Mesothelial cell of epicardium (in vitro differentiated cells): ENCODE measurements at regions not wholly inside any gene's neighbourhood (a gene's known extent, or its start where the extent isn't known, plus 50 kb on each side); places are given as distances from the start of the nearest gene placed in this dataset.

Source experiments
- DNase-seq, 2 experiments: peaks; one replicate each; pipeline ENCODE4 v3.0.0; 2021; ENCODE audit warnings: low spot score in 2 of 2; ENCODE audit not compliant: unreplicated experiment in 2 of 2
- H3K27ac Mint-ChIP-seq: 2 replicates; pipeline ENCODE4 v1.8.0; 2021; ENCODE audit warnings: mixed read lengths
- H3K27me3 Mint-ChIP-seq: 2 replicates; pipeline ENCODE4 v1.8.0; 2021; ENCODE audit warnings: low read depth, mixed read lengths
- H3K36me3 Mint-ChIP-seq: 2 replicates; pipeline ENCODE4 v1.8.0; 2021; ENCODE audit warnings: mixed read lengths
- H3K4me1 Mint-ChIP-seq: 2 replicates; pipeline ENCODE4 v1.8.0; 2021; ENCODE audit warnings: mixed read lengths
- H3K4me3 Mint-ChIP-seq: 2 replicates; pipeline ENCODE4 v1.8.0; 2021; ENCODE audit warnings: mild to moderate bottlenecking, moderate library complexity, mixed read lengths
- H3K9me3 Mint-ChIP-seq: 2 replicates; pipeline ENCODE4 v1.8.0; 2021; ENCODE audit warnings: mixed read lengths
- CTCF ChIP-seq: fragments of 200-600 bp; sonication (generic); IDR thresholded peaks from one replicate; pipeline ENCODE4 v1.5.0; 2021; ENCODE audit warnings: antibody characterized with exemption; ENCODE audit not compliant: unreplicated experiment

GRCh38 chr6:22833191-22833590 is 263.8 kb downstream of the HDGFL1 start:
- no peak for TF ChIP-seq CTCF
- peaks cover 17% of the 10 kb centered on the region for H3K4me1 Mint-ChIP-seq
- no peaks in the 10 kb centered on the region for H3K27me3 Mint-ChIP-seq
- peaks cover 14% of the 10 kb centered on the region for H3K36me3 Mint-ChIP-seq
- no peak for DNase-seq
- H3K4me3 Mint-ChIP-seq: no peak overlapping the region
- H3K27ac Mint-ChIP-seq: no peak overlapping the region
- H3K9me3 Mint-ChIP-seq: peaks cover 19% of the 10 kb centered on the region

DNA sequence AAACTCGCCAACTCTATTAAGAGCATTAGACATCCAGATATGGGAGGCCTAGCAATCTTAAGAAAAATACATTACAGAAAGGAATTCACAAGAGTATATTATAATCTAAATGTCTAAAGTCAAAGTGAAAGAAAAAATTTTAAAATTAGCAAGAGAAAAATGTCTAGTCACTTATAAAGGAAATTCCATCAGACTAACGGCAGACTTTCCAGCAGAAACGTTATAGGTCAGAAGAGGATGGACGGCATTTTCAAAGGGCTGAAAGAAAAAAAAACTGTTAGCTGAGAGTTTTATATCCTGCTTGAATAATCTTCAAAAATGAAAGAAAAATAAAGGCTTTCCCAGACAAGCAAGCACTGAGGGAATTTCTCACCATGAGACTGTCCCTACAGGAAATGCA is 269.0 kb downstream of the HDGFL1 start:
- DNase-seq: no peak
- peaks cover 32% of the 10 kb centered on the region for H3K36me3 Mint-ChIP-seq
- no peak for TF ChIP-seq CTCF
- no peak overlapping the region for H3K27ac Mint-ChIP-seq
- H3K27me3 Mint-ChIP-seq: no peaks in the 10 kb centered on the region
- H3K9me3 Mint-ChIP-seq: peaks cover 59% of the 10 kb centered on the region
- no peak overlapping the region for H3K4me3 Mint-ChIP-seq
- no peaks in the 10 kb centered on the region for H3K4me1 Mint-ChIP-seq

DNA sequence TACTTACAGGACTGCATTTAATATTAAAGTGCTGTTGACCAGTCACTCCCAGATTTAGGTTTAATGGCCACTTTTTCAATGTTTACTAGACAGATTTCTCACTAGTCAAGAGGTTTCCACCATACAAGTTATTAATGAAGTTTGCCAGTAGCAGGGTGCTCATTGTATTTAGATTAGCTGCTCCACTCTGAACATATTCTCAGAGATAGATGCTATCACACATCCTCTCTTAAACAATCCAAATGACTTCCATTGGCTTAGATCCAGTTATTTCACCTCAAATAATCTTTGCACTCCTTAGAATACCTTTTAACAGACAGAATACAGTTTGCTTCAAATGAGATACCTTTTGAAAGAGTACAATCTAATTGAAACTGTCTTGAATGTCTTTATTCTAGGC is 276.1 kb downstream of the HDGFL1 start:
- peaks cover 4% of the 10 kb centered on the region for H3K4me1 Mint-ChIP-seq
- H3K4me3 Mint-ChIP-seq: no peak overlapping the region
- H3K36me3 Mint-ChIP-seq: peaks cover 9% of the 10 kb centered on the region
- H3K9me3 Mint-ChIP-seq: peaks cover 39% of the 10 kb centered on the region
- no peaks in the 10 kb centered on the region for H3K27me3 Mint-ChIP-seq
- no peak for DNase-seq
- H3K27ac Mint-ChIP-seq: no peak overlapping the region
- no peak for TF ChIP-seq CTCF

- peaks cover 17% of the 10 kb centered on the region for H3K9me3 Mint-ChIP-seq
- H3K27me3 Mint-ChIP-seq: no peaks in the 10 kb centered on the region
- no peak for DNase-seq
- H3K27ac Mint-ChIP-seq: no peak overlapping the region
- H3K36me3 Mint-ChIP-seq: peaks cover 3% of the 10 kb centered on the region
- no peak overlapping the region for H3K4me3 Mint-ChIP-seq
- peaks cover 8% of the 10 kb centered on the region for H3K4me1 Mint-ChIP-seq
- TF ChIP-seq CTCF: no peak
These were observed 278.8 kb downstream of the HDGFL1 start for GRCh38 chr6:22848121-22848520.

DNA sequence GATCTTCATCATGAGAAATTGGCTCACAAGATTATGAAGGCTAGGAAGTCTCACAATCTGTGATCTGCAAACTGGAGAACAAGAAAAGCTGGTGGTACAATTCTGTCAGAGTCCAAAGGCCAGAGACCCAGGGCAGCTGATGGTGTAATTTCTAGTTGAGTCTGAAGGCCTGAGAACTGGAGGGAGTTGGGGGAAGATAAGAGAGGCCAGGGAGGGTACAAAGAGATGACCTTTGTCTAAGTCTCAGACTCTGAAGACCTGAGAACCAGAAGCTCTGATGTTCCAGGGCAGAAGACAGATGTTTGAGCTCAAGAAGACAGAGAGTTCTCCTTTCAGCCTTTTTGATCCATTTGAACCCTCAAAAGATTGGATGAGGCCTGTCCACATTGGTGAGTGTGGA is 280.6 kb downstream of the HDGFL1 start:
- TF ChIP-seq CTCF: no peak
- H3K36me3 Mint-ChIP-seq: peaks cover 3% of the 10 kb centered on the region
- H3K4me1 Mint-ChIP-seq: peaks cover 8% of the 10 kb centered on the region
- H3K27ac Mint-ChIP-seq: no peak overlapping the region
- no peak for DNase-seq
- peaks cover 13% of the 10 kb centered on the region for H3K9me3 Mint-ChIP-seq
- no peaks in the 10 kb centered on the region for H3K27me3 Mint-ChIP-seq
- no peak overlapping the region for H3K4me3 Mint-ChIP-seq

GRCh38 chr6:22852101-22852500 is 282.7 kb downstream of the HDGFL1 start:
- H3K4me3 Mint-ChIP-seq: no peak overlapping the region
- H3K27me3 Mint-ChIP-seq: no peaks in the 10 kb centered on the region
- peaks cover 3% of the 10 kb centered on the region for H3K36me3 Mint-ChIP-seq
- H3K9me3 Mint-ChIP-seq: peaks cover 13% of the 10 kb centered on the region
- TF ChIP-seq CTCF: no peak
- H3K4me1 Mint-ChIP-seq: peaks cover 8% of the 10 kb centered on the region
- H3K27ac Mint-ChIP-seq: peak overlapping the region; percentile 39
- DNase-seq: no peak
